Stimulated activated CD4-positive, alpha-beta T cell treated with anti-CD3 and anti-CD28 coated beads, TNF-alpha, amount 100 ng/mL, for 48 hours (primary cell): ENCODE measurements at regions not wholly inside any gene's neighbourhood (a gene's known extent, or its start where the extent isn't known, plus 50 kb on each side); places are given as distances from the start of the nearest gene placed in this dataset.
"Not testable (repeated sequence)": the region's sequence is repeated elsewhere in the genome, so short reads cannot be mapped to it uniquely, and the experiment has no call there.

Source experiments
- DNase-seq, 3 donors: peaks; one replicate each; pipeline ENCODE4 v3.0.0-alpha.2; 2020; ENCODE audit warnings: low read depth in 3 of 3

DNA sequence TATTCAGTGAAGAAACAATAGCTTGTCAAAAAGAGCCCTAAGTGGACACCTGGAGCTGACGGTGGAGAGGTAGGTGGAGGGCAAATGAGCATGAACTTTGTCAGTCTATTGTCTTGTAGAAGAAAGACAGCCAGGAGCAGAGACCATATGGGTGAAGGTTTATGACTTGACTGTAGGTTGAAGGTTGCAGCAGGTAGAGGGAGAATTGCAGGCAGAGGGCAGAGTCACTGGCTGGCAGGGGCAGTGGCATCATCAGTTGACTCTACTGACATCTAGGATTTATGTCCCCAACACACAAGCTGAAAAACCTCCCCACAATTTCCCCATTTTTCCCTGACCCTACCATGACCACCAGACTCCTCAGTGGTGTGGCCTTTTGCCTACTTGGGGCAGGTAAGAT, 243.6 kb upstream of the PRSS58 start:
- DNase-seq, result no peak

DNA sequence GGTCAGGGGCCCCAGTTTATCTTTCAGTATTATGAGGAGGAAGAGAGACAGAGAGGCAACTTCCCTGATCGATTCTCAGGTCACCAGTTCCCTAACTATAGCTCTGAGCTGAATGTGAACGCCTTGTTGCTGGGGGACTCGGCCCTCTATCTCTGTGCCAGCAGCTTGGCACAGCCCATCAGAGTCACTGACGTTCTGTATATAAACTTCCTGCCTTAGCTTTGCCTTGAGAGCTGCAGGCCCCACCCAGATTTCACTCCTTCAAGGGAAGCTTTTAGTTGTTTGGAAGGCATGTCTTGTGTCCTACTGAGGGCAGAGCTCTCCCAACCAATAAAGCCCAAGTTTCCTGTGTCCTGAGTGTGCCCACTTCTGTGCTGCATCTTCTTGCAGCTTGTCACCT, 242.5 kb upstream of the PRSS58 start:
- no peak for DNase-seq

- no peak for DNase-seq
Observed at GRCh38 chr7:142499635-142500034, 241.8 kb upstream of the PRSS58 start.

- no peak for DNase-seq
Observed at GRCh38 chr7:142498364-142498763, 240.5 kb upstream of the PRSS58 start.

DNA sequence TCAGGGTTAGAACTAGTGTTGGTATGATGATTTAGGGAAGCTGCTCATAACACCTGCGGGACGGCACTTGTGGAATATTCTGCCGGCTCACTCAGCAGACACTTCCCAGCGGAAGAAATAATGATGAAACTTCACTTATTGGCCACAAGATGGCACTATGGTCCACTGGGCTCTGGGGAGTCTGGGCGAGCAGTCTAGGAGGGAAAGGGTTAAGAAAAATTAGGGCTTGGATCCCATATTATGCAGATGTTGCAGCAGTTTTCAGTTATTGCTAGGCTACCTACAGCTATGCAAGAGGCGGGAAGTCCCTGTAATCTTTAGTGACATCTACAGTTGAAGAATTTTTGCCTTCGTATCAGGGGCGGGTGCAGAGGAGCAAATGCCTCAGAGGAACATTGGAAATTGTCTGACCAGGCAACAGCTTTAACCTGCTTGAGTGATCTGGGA, 238.7 kb upstream of the PRSS58 start:
- no peak for DNase-seq

GRCh38 chr7:142495879-142496278, 238.0 kb upstream of the PRSS58 start:
- DNase-seq, result not testable (repeated sequence)

- DNase-seq, result not testable (repeated sequence)
Observed at GRCh38 chr7:142495301-142495700, 237.4 kb upstream of the PRSS58 start.

GRCh38 chr7:142494021-142494420, 236.2 kb upstream of the PRSS58 start:
- DNase-seq, result no peak

GRCh38 chr7:142488842-142489241, 231.0 kb upstream of the PRSS58 start:
- DNase-seq, result no peak

- DNase-seq, result no peak
Observed at GRCh38 chr7:142488036-142488633, 230.3 kb upstream of the PRSS58 start.

- DNase-seq, result not testable (repeated sequence)
Observed at GRCh38 chr7:142487565-142487964, 229.7 kb upstream of the PRSS58 start.

DNA sequence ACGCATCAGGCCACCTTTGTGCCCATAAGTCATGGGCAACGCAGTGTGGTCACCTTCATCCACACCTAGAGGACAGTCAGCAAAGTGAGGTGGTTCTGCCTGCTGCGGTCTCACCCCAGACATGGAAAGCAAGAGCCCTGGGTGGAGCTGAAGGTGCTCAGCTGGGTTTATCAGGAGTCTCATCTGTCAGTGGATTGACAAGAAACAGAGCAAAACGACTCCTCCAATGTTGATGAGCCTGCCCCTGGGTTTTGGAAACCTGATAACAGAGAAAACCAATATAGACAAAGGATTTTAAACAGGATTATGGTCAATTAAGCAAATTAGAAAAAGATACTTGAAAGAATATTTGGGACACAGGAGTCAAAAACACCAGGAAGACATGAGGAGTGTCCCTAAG, 229.3 kb upstream of the PRSS58 start:
- no peak for DNase-seq

DNA sequence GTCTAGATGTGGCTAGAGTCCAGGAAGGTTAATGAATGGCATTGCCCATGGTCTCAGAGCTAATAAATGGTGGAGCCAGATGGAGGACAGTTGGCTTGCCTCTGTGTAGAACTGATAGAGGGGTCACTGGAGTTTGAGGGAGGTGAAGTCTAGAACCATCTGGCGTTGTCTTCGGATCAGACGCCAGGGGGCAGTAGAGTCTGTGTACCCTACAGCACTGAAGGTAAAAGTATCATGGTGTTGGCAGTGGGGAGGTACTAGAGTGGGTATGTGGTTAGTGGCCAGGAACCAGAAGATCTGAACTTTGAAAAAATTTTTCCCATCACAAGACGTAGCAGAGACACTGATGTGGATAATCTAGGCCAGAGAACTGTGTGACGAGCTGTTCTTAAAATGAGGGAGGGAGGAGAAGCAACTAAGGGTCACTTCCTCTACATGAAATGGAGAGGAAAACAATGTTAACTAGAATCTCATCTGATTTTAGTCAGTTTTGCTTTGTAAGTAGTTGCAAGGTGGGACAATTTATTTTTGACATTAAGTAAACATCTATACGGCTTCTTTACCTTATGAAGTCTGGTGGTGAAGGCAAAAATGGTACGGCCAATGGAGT, 227.9 kb upstream of the PRSS58 start:
- DNase-seq, result no peak

DNA sequence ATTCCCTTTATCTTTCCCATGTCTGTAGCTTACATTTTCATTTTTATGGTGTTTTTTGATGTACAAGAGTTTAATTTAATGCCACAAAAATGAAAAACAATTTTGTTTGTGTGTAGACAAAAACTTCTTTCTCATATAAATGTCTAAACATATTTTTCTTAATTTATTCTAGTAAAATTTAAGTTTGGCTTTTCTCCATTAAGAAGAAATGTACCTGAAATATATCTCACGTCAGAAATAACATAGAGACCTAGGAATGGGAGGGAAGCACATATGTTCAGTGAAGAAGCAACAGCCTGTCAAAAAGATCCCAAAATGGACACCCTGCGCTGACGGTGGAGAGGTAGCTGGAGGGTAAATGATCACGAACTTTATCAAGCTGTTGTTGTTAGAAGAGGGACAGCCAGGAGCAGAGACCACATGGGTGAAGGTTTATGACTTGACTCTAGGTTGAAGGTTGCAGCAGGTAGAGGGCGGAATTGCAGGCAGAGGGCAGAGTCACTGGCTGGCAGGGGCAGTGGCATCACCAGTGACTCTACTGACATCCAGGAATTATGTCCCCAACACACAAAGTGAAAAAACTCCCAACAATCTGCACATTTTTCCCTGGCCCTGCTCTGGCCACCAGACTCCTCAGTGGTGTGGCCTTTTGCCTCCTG, 225.9 kb upstream of the PRSS58 start:
- DNase-seq, result no peak

GRCh38 chr7:142482891-142483658, 225.2 kb upstream of the PRSS58 start:
- peak in 2 of 3 donors; percentile 26 to 49 for DNase-seq

DNA sequence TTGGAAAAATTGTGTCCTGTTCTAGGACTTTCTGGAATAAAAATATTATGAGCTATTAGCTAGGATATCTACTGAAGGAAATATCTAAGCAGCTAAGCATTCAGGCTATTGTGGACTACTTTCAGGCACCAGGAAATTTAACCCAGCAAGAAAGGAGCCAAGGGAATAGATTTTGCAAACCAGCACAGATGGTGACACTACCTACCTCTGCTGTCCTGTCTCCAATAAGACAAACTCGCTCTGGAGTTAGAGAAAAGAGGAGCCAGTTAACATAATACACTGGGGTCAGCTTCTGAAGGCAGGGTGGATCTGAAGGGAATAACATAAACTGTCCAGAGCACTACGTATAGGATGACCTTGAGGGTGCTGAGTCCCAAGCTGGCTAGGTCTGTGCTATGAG, 223.7 kb upstream of the PRSS58 start:
- no peak for DNase-seq

DNA sequence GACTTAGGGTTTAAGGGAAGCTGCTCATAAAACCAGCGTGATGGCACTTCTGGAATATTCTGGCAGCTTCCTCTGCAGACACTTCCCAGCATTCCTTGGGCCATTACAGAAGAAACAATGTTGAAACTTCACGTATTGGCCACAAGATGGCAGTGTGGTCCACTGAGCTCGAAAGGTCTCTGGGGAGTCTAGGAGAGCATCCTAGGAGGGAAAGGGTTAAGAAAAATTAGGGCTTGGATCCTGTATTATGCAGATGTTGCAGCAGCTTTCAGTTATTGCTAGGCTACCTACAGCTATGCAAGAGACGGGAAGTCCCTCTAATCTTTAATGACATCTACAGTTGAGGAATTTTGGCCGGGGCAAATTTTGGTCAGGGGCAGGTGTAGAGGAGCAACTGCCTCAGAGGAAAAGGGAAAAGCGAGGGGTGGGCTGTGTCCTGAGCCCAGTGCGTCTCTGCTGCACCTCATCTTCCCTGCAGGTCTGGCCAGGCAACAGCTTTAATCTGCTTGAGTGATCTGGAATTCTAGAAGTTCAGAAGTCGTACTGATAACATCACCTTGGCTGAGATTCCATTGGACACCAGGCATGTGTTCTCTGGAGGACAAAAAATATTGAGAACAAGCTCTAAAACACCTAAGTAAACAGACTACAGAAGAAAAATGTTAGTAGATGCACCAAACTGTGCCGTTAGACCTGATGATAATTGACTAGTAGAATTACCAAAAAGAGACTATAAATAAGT, 220.8 kb upstream of the PRSS58 start:
- DNase-seq, result no peak

- not testable (repeated sequence) for DNase-seq
Observed at GRCh38 chr7:142477801-142478200, 219.9 kb upstream of the PRSS58 start.

GRCh38 chr7:142477079-142477651, 219.3 kb upstream of the PRSS58 start:
- DNase-seq, result no peak

GRCh38 chr7:142476077-142476476, 218.2 kb upstream of the PRSS58 start:
- DNase-seq, result no peak

DNA sequence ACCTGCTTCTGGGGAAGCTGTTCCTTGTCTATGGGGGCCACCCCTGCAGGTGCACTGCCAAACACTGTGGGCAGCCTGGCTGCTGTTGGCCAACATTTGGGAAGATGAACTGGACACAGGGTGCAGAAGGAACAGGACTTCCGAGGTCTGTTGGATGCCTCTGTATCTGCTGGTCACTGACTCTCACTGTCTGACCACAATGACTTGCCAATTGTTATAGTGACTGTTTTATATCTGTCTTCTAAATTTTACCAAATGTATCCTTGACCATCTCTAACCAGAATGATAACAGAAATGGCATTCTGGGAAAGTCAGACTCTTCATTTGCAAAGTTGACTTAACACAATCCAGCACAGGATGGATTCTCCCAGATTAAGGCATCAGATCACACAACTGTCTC, 214.0 kb upstream of the PRSS58 start:
- DNase-seq, result no peak

DNA sequence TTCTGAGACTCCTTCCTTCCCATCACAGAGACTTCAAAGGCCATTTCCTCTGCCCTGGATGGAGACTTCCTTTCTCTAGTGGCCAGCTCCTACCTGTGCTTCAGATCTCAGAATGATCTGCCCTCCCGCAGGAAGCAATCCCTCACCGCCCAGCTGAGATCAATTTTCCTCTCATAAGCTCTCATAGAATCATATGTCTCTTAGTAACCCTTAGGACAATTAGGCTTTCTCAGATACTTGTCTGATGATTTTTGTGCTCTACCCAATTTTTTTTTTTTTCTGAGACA, 212.6 kb upstream of the PRSS58 start:
- DNase-seq, result no peak
